WTC11 (cell line): ENCODE measurements at regions not wholly inside any gene's neighbourhood (a gene's known extent, or its start where the extent isn't known, plus 50 kb on each side); places are given as distances from the start of the nearest gene placed in this dataset.

Source experiments
- CREB1 ChIP-seq: sonication (generic); formaldehyde crosslinking; IDR thresholded peaks from 2 replicates; pipeline ENCODE4 v1.8.0; 2023; ENCODE audit warnings: mild to moderate bottlenecking, missing genetic modification reagents
- ELF4 ChIP-seq: sonication (generic); formaldehyde crosslinking; IDR thresholded peaks from 2 replicates; pipeline ENCODE4 v1.8.1; 2022; ENCODE audit warnings: low read depth, mild to moderate bottlenecking, moderate library complexity, missing genetic modification reagents
- PRRX2 ChIP-seq: fragments of 250-450 bp; sonication (Bioruptor Pico); IDR thresholded peaks from 2 replicates; pipeline ENCODE4 v1.8.0; 2021; ENCODE audit warnings: mild to moderate bottlenecking
- RORB ChIP-seq: fragments of 250-450 bp; sonication (Bioruptor Pico); IDR thresholded peaks from 2 replicates; pipeline ENCODE4 v1.9.0; 2021; ENCODE audit warnings: mild to moderate bottlenecking
- TF ChIP-seq, protein P1 (sequence below): fragments of 250-450 bp; sonication (Bioruptor Pico); IDR thresholded peaks from 2 replicates; pipeline ENCODE4 v1.9.0; 2021; ENCODE audit warnings: mild to moderate bottlenecking
- TF ChIP-seq, protein P2 (sequence below): fragments of 200-600 bp; IDR thresholded peaks from 2 replicates; pipeline ENCODE4 v1.8.0; 2022; ENCODE audit warnings: antibody characterized with exemption
- TF ChIP-seq, protein P3 (sequence below): sonication (generic); formaldehyde crosslinking; conservative IDR thresholded peaks from 2 replicates; pipeline ENCODE4 v1.8.1; 2022; ENCODE audit warnings: mild to moderate bottlenecking, missing genetic modification reagents
- TF ChIP-seq, protein P4 (sequence below): sonication (generic); formaldehyde crosslinking; IDR thresholded peaks from 2 replicates; pipeline ENCODE4 v1.8.0; 2022; ENCODE audit warnings: missing genetic modification reagents
- TF ChIP-seq, protein P5 (sequence below): fragments of 250-450 bp; sonication (Bioruptor Pico); IDR thresholded peaks from 2 replicates; pipeline ENCODE4 v1.8.0; 2021; ENCODE audit warnings: mild to moderate bottlenecking

DNA sequence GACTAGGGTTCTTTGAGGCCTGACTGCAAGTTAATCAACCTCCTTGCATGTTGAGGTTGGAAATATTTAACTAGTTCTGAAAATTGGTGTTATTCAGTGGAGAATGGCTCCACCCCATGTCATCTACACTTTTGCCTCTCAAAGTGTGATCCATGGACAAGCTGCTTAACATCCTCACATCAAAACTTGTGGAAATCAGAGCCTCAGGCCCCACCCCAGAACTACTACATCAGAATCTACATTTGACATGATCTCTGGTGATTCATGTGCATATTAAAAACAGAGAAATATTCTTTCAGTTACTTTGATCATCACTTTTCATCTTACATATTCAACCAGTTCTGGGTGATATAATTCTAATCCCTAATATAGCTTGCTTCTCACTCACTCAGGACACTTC lies 632.9 kb downstream of the ARL4A start:
- TF ChIP-seq, protein P1, sequence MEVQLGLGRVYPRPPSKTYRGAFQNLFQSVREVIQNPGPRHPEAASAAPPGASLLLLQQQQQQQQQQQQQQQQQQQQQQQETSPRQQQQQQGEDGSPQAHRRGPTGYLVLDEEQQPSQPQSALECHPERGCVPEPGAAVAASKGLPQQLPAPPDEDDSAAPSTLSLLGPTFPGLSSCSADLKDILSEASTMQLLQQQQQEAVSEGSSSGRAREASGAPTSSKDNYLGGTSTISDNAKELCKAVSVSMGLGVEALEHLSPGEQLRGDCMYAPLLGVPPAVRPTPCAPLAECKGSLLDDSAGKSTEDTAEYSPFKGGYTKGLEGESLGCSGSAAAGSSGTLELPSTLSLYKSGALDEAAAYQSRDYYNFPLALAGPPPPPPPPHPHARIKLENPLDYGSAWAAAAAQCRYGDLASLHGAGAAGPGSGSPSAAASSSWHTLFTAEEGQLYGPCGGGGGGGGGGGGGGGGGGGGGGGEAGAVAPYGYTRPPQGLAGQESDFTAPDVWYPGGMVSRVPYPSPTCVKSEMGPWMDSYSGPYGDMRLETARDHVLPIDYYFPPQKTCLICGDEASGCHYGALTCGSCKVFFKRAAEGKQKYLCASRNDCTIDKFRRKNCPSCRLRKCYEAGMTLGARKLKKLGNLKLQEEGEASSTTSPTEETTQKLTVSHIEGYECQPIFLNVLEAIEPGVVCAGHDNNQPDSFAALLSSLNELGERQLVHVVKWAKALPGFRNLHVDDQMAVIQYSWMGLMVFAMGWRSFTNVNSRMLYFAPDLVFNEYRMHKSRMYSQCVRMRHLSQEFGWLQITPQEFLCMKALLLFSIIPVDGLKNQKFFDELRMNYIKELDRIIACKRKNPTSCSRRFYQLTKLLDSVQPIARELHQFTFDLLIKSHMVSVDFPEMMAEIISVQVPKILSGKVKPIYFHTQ, result no peak
- no peak for TF ChIP-seq PRRX2
- TF ChIP-seq, protein P2, sequence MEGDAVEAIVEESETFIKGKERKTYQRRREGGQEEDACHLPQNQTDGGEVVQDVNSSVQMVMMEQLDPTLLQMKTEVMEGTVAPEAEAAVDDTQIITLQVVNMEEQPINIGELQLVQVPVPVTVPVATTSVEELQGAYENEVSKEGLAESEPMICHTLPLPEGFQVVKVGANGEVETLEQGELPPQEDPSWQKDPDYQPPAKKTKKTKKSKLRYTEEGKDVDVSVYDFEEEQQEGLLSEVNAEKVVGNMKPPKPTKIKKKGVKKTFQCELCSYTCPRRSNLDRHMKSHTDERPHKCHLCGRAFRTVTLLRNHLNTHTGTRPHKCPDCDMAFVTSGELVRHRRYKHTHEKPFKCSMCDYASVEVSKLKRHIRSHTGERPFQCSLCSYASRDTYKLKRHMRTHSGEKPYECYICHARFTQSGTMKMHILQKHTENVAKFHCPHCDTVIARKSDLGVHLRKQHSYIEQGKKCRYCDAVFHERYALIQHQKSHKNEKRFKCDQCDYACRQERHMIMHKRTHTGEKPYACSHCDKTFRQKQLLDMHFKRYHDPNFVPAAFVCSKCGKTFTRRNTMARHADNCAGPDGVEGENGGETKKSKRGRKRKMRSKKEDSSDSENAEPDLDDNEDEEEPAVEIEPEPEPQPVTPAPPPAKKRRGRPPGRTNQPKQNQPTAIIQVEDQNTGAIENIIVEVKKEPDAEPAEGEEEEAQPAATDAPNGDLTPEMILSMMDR, result no peak
- no peak for TF ChIP-seq CREB1 (CRISPR knock-in tag)
- TF ChIP-seq, protein P3, sequence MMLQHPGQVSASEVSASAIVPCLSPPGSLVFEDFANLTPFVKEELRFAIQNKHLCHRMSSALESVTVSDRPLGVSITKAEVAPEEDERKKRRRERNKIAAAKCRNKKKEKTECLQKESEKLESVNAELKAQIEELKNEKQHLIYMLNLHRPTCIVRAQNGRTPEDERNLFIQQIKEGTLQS (CRISPR knock-in tag), result no peak
- TF ChIP-seq, protein P4, sequence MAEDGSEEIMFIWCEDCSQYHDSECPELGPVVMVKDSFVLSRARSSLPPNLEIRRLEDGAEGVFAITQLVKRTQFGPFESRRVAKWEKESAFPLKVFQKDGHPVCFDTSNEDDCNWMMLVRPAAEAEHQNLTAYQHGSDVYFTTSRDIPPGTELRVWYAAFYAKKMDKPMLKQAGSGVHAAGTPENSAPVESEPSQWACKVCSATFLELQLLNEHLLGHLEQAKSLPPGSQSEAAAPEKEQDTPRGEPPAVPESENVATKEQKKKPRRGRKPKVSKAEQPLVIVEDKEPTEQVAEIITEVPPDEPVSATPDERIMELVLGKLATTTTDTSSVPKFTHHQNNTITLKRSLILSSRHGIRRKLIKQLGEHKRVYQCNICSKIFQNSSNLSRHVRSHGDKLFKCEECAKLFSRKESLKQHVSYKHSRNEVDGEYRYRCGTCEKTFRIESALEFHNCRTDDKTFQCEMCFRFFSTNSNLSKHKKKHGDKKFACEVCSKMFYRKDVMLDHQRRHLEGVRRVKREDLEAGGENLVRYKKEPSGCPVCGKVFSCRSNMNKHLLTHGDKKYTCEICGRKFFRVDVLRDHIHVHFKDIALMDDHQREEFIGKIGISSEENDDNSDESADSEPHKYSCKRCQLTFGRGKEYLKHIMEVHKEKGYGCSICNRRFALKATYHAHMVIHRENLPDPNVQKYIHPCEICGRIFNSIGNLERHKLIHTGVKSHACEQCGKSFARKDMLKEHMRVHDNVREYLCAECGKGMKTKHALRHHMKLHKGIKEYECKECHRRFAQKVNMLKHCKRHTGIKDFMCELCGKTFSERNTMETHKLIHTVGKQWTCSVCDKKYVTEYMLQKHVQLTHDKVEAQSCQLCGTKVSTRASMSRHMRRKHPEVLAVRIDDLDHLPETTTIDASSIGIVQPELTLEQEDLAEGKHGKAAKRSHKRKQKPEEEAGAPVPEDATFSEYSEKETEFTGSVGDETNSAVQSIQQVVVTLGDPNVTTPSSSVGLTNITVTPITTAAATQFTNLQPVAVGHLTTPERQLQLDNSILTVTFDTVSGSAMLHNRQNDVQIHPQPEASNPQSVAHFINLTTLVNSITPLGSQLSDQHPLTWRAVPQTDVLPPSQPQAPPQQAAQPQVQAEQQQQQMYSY (CRISPR knock-in tag), result no peak
- TF ChIP-seq RORB (CRISPR knock-in tag), result no peak
- TF ChIP-seq, protein P5, sequence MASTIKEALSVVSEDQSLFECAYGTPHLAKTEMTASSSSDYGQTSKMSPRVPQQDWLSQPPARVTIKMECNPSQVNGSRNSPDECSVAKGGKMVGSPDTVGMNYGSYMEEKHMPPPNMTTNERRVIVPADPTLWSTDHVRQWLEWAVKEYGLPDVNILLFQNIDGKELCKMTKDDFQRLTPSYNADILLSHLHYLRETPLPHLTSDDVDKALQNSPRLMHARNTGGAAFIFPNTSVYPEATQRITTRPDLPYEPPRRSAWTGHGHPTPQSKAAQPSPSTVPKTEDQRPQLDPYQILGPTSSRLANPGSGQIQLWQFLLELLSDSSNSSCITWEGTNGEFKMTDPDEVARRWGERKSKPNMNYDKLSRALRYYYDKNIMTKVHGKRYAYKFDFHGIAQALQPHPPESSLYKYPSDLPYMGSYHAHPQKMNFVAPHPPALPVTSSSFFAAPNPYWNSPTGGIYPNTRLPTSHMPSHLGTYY, result no peak
- no peak for TF ChIP-seq ELF4 (CRISPR knock-in tag)
